B cell (primary cell): ENCODE measurements at regions not wholly inside any gene's neighbourhood (a gene's known extent, or its start where the extent isn't known, plus 50 kb on each side); places are given as distances from the start of the nearest gene placed in this dataset.

Source experiments
- ATAC-seq: fragments of 200-7000 bp; cut with Tn5 transposase; one replicate; pipeline ENCODE4 v1.10.0; 2021; ENCODE audit warnings: low read depth, mild to moderate bottlenecking, moderate number of reproducible peaks, moderate library complexity
- CTCF ChIA-PET: fragments of 350-600 bp; sonication (Branson Sonifier 250); formaldehyde crosslinking; loops from one replicate; lab custom pipeline; 2021; ENCODE audit warnings: antibody characterized with exemption, inconsistent platforms; lab: Charles Lee
- POLR2A ChIA-PET: fragments of 350-600 bp; sonication (Branson Sonifier 250); formaldehyde crosslinking; loops from one replicate; lab custom pipeline; 2021; ENCODE audit warnings: antibody characterized with exemption; lab: Charles Lee
- DNase-seq: peaks from one replicate; pipeline ENCODE4 v3.0.0; 2013
- H2AFZ ChIP-seq: 2 replicates; pipeline ENCODE4 v1.6.1; 2012; ENCODE audit warnings: mild to moderate bottlenecking, low read depth, low read length; ENCODE audit not compliant: insufficient read depth, poor library complexity, severe bottlenecking
- H3K27ac ChIP-seq, 2 donors: 1 replicate in 1 of 2; 2 replicates in 1 of 2; pipeline ENCODE4 v1.5.1; 2012 to 2013; ENCODE audit warnings: low read length in 2 of 2, mild to moderate bottlenecking in 2 of 2, moderate library complexity in 1 of 2
- H3K27me3 ChIP-seq, 4 experiments: fragments of 200-600 bp in 1 of 4; sonication (generic) in 1 of 4; replicated peaks in 1 of 4; 1 replicate in 2 of 4; 2 replicates in 2 of 4; pipeline versions ENCODE4 v1.6.1 to v1.7.0; 2013 to 2016; ENCODE audit warnings: low read length in 3 of 4, mild to moderate bottlenecking in 2 of 4, mixed read lengths in 1 of 4, moderate library complexity in 1 of 4; ENCODE audit not compliant: insufficient read depth in 4 of 4, control insufficient read depth in 3 of 4; ENCODE audit errors: control extremely low read depth in 1 of 4
- H3K36me3 ChIP-seq, 2 experiments: replicated peaks in 1 of 2; 1 replicate in 1 of 2; 2 replicates in 1 of 2; pipeline versions ENCODE4 v1.6.1 to v1.7.1; 2013; ENCODE audit warnings: low read length in 1 of 2; ENCODE audit not compliant: insufficient read depth in 2 of 2, control insufficient read depth in 1 of 2; ENCODE audit errors: control extremely low read depth in 1 of 2, extremely low read depth in 1 of 2
- H3K4me1 ChIP-seq, 2 donors: fragments of 200-600 bp in 1 of 2; sonication (generic) in 1 of 2; 1 replicate in 1 of 2; 2 replicates in 1 of 2; pipeline versions ENCODE4 v1.5.1 to v1.6.1; 2013 to 2017; ENCODE audit warnings: low read length in 2 of 2; ENCODE audit not compliant: control insufficient read depth in 2 of 2, insufficient read depth in 2 of 2
- H3K4me2 ChIP-seq: replicated peaks from 2 replicates; pipeline ENCODE3; 2012; ENCODE audit warnings: mild to moderate bottlenecking, low read depth, low read length; ENCODE audit not compliant: poor library complexity, severe bottlenecking
- H3K4me3 ChIP-seq, 5 experiments: fragments of 200-600 bp in 1 of 5; sonication (generic) in 1 of 5; 1 replicate in 3 of 5; 2 replicates in 2 of 5; pipeline versions ENCODE4 v1.5.1 to v1.7.0; 2011 to 2016; ENCODE audit warnings: low read length in 4 of 5, mild to moderate bottlenecking in 4 of 5, low read depth in 2 of 5, control low read depth in 1 of 5, moderate library complexity in 1 of 5; ENCODE audit not compliant: insufficient read depth in 1 of 5; ENCODE audit errors: control extremely low read depth in 1 of 5, extremely low read depth in 1 of 5
- H3K79me2 ChIP-seq: fragments of 200-600 bp; sonication (generic); one replicate; pipeline ENCODE4 v1.6.0; 2016; ENCODE audit warnings: low read length; ENCODE audit not compliant: control insufficient read depth, insufficient read depth
- H3K9ac ChIP-seq: fragments of 200-600 bp; sonication (generic); 2 replicates; pipeline ENCODE4 v1.6.1; 2017; ENCODE audit warnings: mild to moderate bottlenecking, low read length, moderate library complexity
- H3K9me3 ChIP-seq, 3 donors: one replicate each; pipeline versions ENCODE4 v1.6.1 to v1.7.1; 2013; ENCODE audit warnings: low read length in 2 of 3; ENCODE audit not compliant: control insufficient read depth in 2 of 3, insufficient read depth in 1 of 3; ENCODE audit errors: control extremely low read depth in 1 of 3
- H4K20me1 ChIP-seq: 2 replicates; pipeline ENCODE4 v1.6.0; 2012; ENCODE audit warnings: mild to moderate bottlenecking, low read length; ENCODE audit not compliant: insufficient read depth, control insufficient read depth, poor library complexity, severe bottlenecking
- H3K27ac Mint-ChIP-seq: one replicate; pipeline ENCODE4 v1.8.0; 2021; ENCODE audit warnings: mixed read lengths
- H3K27me3 Mint-ChIP-seq: one replicate; pipeline ENCODE4 v1.8.0; 2021; ENCODE audit warnings: mixed read lengths
- H3K4me1 Mint-ChIP-seq: one replicate; pipeline ENCODE4 v1.8.0; 2021; ENCODE audit warnings: mixed read lengths
- H3K4me3 Mint-ChIP-seq: one replicate; pipeline ENCODE4 v1.8.0; 2021; ENCODE audit warnings: mixed read lengths
- H3K9me3 Mint-ChIP-seq: one replicate; pipeline ENCODE4 v1.8.0; 2022; ENCODE audit warnings: mixed read lengths; ENCODE audit not compliant: insufficient read depth
- CTCF ChIP-seq: fragments of 200-600 bp; IDR thresholded peaks from one replicate; pipeline ENCODE4 v1.8.0; 2022; ENCODE audit warnings: antibody characterized with exemption, mild to moderate bottlenecking
- EZH2 ChIP-seq: IDR thresholded peaks from 2 replicates; pipeline ENCODE4 v1.6.1; 2012; ENCODE audit warnings: borderline replicate concordance, low read depth, mild to moderate bottlenecking, moderate library complexity, low read length; ENCODE audit not compliant: insufficient read depth, poor library complexity, severe bottlenecking
- WGBS: methylation state at CpG from one replicate; pipeline ENCODE4 v1.1.5; 2013; ENCODE audit warnings: missing lambda C conversion rate; ENCODE audit not compliant: insufficient coverage; 5-methylcytosine and 5-hydroxymethylcytosine counted together
- intact Hi-C: fragments of 100-400 bp; cut with micrococcal nuclease; formaldehyde crosslinking; loops from one replicate; pipeline ENCODE4 v1.10.0; 2022

GRCh38 chr11:115873813-115874212 is 369.6 kb upstream of the CADM1 start:
- H3K79me2 ChIP-seq, result no peaks in the 10 kb centered on the region
- H3K9ac ChIP-seq, result no peak overlapping the region
- H3K27me3 ChIP-seq, result peaks cover 0 to 4% (median 0%) of the 10 kb centered on the region in 4 experiments
- peaks cover 0 to 5% (median 0%) of the 10 kb centered on the region in 3 donors for H3K9me3 ChIP-seq
- peaks cover 23% of the 10 kb centered on the region for H3K4me1 Mint-ChIP-seq
- peaks cover 11% of the 10 kb centered on the region for H3K27me3 Mint-ChIP-seq
- no peaks in the 10 kb centered on the region for H3K36me3 ChIP-seq
- no peaks in the 10 kb centered on the region for H3K9me3 Mint-ChIP-seq
- H3K27ac Mint-ChIP-seq, result no peak overlapping the region
- 60% methylated on average over 1 of the region's 5 CpGs for WGBS
- H3K4me3 ChIP-seq, result no peak overlapping the region
- TF ChIP-seq CTCF (no peak), EZH2 (no peak)
- ChIA-PET CTCF (no interaction called here), POLR2A (no interaction called here)
- H4K20me1 ChIP-seq, result no peaks in the 10 kb centered on the region
- no peak overlapping the region for H2AFZ ChIP-seq
- H3K4me2 ChIP-seq, result no peak overlapping the region
- H3K4me3 Mint-ChIP-seq, result no peak overlapping the region
- intact Hi-C loops, result no loop called here
- H3K4me1 ChIP-seq, result peaks cover 0 to 17% of the 10 kb centered on the region in 2 donors
- no peak for ATAC-seq
- H3K27ac ChIP-seq, result no peak overlapping the region
- DNase-seq, result no peak

- intact Hi-C loops, result no loop called here
- H3K27ac Mint-ChIP-seq, result no peak overlapping the region
- Histone ChIP-seq H3K9ac (no peak overlapping the region), H3K27ac (no peak overlapping the region), H3K27me3 (peaks cover 0 to 4% (median 0%) of the 10 kb centered on the region in 4 experiments), H3K4me3 (no peak overlapping the region), H3K36me3 (no peaks in the 10 kb centered on the region), H3K4me1 (peaks cover 0 to 17% of the 10 kb centered on the region in 2 donors), H3K4me2 (no peak overlapping the region), H3K9me3 (peaks cover 0 to 5% (median 0%) of the 10 kb centered on the region in 3 donors), H2AFZ (no peak overlapping the region), H4K20me1 (no peaks in the 10 kb centered on the region), H3K79me2 (no peaks in the 10 kb centered on the region)
- no peak overlapping the region for H3K4me3 Mint-ChIP-seq
- ATAC-seq (no peak), DNase-seq (no peak)
- WGBS, result 8% methylated on average over 2 of the region's 5 CpGs
- H3K27me3 Mint-ChIP-seq, result peaks cover 11% of the 10 kb centered on the region
- CTCF ChIA-PET, result no interaction called here
- POLR2A ChIA-PET, result no interaction called here
- H3K9me3 Mint-ChIP-seq, result no peaks in the 10 kb centered on the region
- H3K4me1 Mint-ChIP-seq, result peaks cover 23% of the 10 kb centered on the region
- TF ChIP-seq CTCF (no peak), EZH2 (no peak)
Measured at GRCh38 chr11:115872416-115872815, 368.2 kb upstream of the CADM1 start.
